ENCODE measurements at regions not wholly inside any gene's neighbourhood (a gene's known extent, or its start where the extent isn't known, plus 50 kb on each side); places are given as distances from the start of the nearest gene placed in this dataset.

- TF ChIP-seq, protein P1, sequence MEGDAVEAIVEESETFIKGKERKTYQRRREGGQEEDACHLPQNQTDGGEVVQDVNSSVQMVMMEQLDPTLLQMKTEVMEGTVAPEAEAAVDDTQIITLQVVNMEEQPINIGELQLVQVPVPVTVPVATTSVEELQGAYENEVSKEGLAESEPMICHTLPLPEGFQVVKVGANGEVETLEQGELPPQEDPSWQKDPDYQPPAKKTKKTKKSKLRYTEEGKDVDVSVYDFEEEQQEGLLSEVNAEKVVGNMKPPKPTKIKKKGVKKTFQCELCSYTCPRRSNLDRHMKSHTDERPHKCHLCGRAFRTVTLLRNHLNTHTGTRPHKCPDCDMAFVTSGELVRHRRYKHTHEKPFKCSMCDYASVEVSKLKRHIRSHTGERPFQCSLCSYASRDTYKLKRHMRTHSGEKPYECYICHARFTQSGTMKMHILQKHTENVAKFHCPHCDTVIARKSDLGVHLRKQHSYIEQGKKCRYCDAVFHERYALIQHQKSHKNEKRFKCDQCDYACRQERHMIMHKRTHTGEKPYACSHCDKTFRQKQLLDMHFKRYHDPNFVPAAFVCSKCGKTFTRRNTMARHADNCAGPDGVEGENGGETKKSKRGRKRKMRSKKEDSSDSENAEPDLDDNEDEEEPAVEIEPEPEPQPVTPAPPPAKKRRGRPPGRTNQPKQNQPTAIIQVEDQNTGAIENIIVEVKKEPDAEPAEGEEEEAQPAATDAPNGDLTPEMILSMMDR (IDR thresholded peaks at IDR 0.05; ENCODE audit: low read depth, low read length) = no peak
- TF ChIP-seq MYC (IDR thresholded peaks at IDR 0.05; ENCODE audit: low read depth, low read length) (no peak), POLR2A (IDR thresholded peaks at IDR 0.05; ENCODE audit: extremely low read depth, insufficient read length) (no peak)
- TF ChIP-seq, protein P2, sequence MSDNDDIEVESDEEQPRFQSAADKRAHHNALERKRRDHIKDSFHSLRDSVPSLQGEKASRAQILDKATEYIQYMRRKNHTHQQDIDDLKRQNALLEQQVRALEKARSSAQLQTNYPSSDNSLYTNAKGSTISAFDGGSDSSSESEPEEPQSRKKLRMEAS (IDR thresholded peaks at IDR 0.05; ENCODE audit: low read depth, low read length) = no peak
- no peak overlapping the region for H3K4me3 ChIP-seq (ENCODE audit: low read depth, low read length)
- DNase-seq (ENCODE audit: low read depth) = no peak
Measured at GRCh38 chr6:139592011-139592410, 217.6 kb upstream of the CITED2 start.

- DNase-seq (ENCODE audit: low read depth) = no peak
- TF ChIP-seq, protein P2 (IDR thresholded peaks at IDR 0.05; ENCODE audit: low read depth, low read length) = no peak
- TF ChIP-seq, protein P1 (IDR thresholded peaks at IDR 0.05; ENCODE audit: low read depth, low read length) = no peak
- TF ChIP-seq MYC (IDR thresholded peaks at IDR 0.05; ENCODE audit: low read depth, low read length) = no peak
- H3K4me3 ChIP-seq (ENCODE audit: low read depth, low read length) = no peak overlapping the region
Measured at GRCh38 chr6:139591075-139591865, 216.8 kb upstream of the CITED2 start.

DNA sequence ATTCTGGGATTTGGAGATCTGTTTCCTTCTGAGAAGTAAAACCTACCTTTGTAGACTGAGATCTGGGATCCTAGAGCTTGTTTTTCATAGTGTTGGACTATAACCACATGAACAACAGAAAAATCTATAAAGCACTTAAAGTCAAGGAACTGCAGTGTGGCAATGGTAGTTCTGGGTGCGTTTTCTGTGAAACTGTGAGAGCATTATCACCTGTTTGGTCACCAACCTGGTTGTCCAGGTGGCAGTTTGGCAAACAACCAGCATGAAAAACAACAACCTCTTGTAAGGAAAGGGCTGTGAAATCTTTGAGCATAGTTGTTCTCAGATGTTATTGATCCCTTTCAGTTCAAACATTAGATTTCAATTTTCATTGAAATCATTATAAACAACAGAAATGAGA, 215.8 kb upstream of the CITED2 start:
- TF ChIP-seq, protein P1 (IDR thresholded peaks at IDR 0.05; ENCODE audit: low read depth, low read length) = no peak
- TF ChIP-seq MYC (IDR thresholded peaks at IDR 0.05; ENCODE audit: low read depth, low read length) (no peak), POLR2A (IDR thresholded peaks at IDR 0.05; ENCODE audit: extremely low read depth, insufficient read length) (no peak)
- TF ChIP-seq, protein P2 (IDR thresholded peaks at IDR 0.05; ENCODE audit: low read depth, low read length) = no peak
- H3K4me3 ChIP-seq (ENCODE audit: low read depth, low read length) = no peak overlapping the region
- DNase-seq (ENCODE audit: low read depth) = no peak

DNA sequence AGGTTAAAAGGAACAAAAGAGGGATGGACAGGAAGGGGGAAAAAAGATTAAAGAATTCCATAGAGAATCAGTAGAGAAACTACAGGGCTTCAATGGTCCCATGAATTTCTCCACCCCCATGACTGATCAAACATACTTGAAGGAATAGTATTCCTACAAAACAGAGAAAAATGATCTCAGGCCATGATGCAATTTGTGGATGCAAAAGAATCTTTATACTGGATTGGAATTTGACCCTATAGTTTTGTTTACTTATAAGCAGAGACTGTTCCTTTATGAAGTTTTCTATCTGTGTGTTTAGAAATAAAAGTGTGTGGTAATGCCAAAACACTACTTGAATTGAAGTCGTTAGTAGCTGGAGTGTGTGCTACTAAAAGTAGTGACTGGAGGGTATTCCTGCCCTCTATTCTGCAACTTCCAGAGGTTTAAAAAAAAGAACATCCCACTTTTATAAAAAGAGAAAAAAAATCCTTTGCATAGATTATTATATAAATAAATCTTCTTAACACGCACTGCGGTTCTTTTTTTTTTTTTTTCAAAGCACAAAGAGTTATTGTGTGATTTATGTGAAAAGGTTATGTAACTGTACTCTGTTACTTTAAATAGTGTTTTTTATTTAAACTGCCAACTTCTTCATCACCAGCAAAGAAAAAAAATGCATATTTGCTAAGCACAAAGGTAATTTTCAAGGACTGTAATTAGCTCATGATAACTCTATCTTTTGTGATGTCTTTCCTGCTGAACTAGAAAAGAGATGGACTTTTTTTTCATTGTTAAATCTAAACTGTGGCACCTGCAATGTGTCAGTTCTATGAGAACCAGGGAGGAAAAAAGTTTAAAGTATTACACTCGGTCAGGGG, 214.5 kb upstream of the CITED2 start:
- no peak for DNase-seq (ENCODE audit: low read depth)
- TF ChIP-seq, protein P1 (IDR thresholded peaks at IDR 0.05; ENCODE audit: low read depth, low read length) = no peak
- TF ChIP-seq POLR2A (IDR thresholded peaks at IDR 0.05; ENCODE audit: extremely low read depth, insufficient read length) = no peak
- no peak overlapping the region for H3K4me3 ChIP-seq (ENCODE audit: low read depth, low read length)

GRCh38 chr6:139588076-139588639, 213.7 kb upstream of the CITED2 start:
- TF ChIP-seq MYC (IDR thresholded peaks at IDR 0.05; ENCODE audit: low read depth, low read length) (no peak), POLR2A (IDR thresholded peaks at IDR 0.05; ENCODE audit: extremely low read depth, insufficient read length) (no peak)
- TF ChIP-seq, protein P1 (IDR thresholded peaks at IDR 0.05; ENCODE audit: low read depth, low read length) = no peak
- TF ChIP-seq, protein P2 (IDR thresholded peaks at IDR 0.05; ENCODE audit: low read depth, low read length) = no peak
- DNase-seq (ENCODE audit: low read depth) = no peak
- no peak overlapping the region for H3K4me3 ChIP-seq (ENCODE audit: low read depth, low read length)
